GM12878 (cell line): ENCODE measurements at regions not wholly inside any gene's neighbourhood (a gene's known extent, or its start where the extent isn't known, plus 50 kb on each side); places are given as distances from the start of the nearest gene placed in this dataset.

Experiments used
- ATAC-seq: fragments of 200-7000 bp; cut with Tn5 transposase; 3 replicates; pipeline ENCODE4 v1.9.1; 2020; ENCODE audit warnings: mild to moderate bottlenecking, moderate library complexity
- BruUV-seq: library from RNA; stranded (reverse); fragments of 400-500 nt; replicated peaks from 2 replicates; lab custom pipeline; 2021; lab: Mats Ljungman, UMichigan
- CTCF ChIA-PET: fragments of 300-600 bp; sonication (Branson Sonifier 250); formaldehyde crosslinking; extraction: SDS; loops from one replicate; lab custom pipeline; 2021; ENCODE audit warnings: inconsistent platforms; lab: Yijun Ruan, JAX
- POLR2A ChIA-PET: fragments of 350-600 bp; formaldehyde crosslinking; extraction: SDS; loops from one replicate; lab custom pipeline; 2021; ENCODE audit warnings: inconsistent platforms; lab: Charles Lee
- RAD21 ChIA-PET: fragments of 300-600 bp; sonication (Branson Sonifier 250); formaldehyde crosslinking; loops from one replicate; lab custom pipeline; 2023; ENCODE audit warnings: antibody characterized with exemption; ENCODE audit not compliant: unreplicated experiment; lab: Charles Lee
- SMC1A ChIA-PET: fragments of 300-600 bp; sonication (Branson Sonifier 250); formaldehyde crosslinking; loops from one replicate; lab custom pipeline; 2023; ENCODE audit not compliant: unreplicated experiment, uncharacterized antibody; lab: Charles Lee
- DNase-seq: peaks from one replicate; pipeline ENCODE4 v3.0.0-alpha.2; 2011; ENCODE audit warnings: low read depth, low spot score
- FAIRE-seq: peaks from 3 replicates; lab custom pipeline; 2011; peaks lifted over from hg19 to GRCh38; lab: Jason Lieb, UNC
- H2AFZ ChIP-seq: 2 replicates; pipeline ENCODE4 v1.6.0; 2011; ENCODE audit warnings: low read depth, low read length, control low read depth; ENCODE audit not compliant: control insufficient read depth
- H3K27ac ChIP-seq: 2 replicates; pipeline ENCODE4 v1.5.1; 2011; ENCODE audit warnings: control low read depth; ENCODE audit not compliant: control insufficient read depth, insufficient read depth
- H3K27me3 ChIP-seq, 2 experiments: replicated peaks in 1 of 2; 2 replicates each; pipeline versions ENCODE4 v1.6.0 to v1.6.1; 2011; ENCODE audit warnings: low read length in 1 of 2; ENCODE audit not compliant: control insufficient read depth in 2 of 2, insufficient read depth in 2 of 2
- H3K36me3 ChIP-seq, 2 experiments: 2 replicates each; pipeline ENCODE4 v1.5.1; 2011; ENCODE audit warnings: low read length in 1 of 2; ENCODE audit not compliant: control insufficient read depth in 2 of 2, insufficient read depth in 2 of 2
- H3K4me1 ChIP-seq: 2 replicates; pipeline ENCODE4 v1.6.1; 2011; ENCODE audit warnings: mild to moderate bottlenecking, low read length, moderate library complexity, mixed read lengths; ENCODE audit not compliant: control insufficient read depth, insufficient read depth
- H3K4me2 ChIP-seq: 2 replicates; pipeline ENCODE4 v1.6.0; 2011; ENCODE audit warnings: control low read depth; ENCODE audit not compliant: control insufficient read depth, insufficient read depth
- H3K4me3 ChIP-seq: fragments of 200-600 bp; sonication (generic); 2 replicates; pipeline ENCODE4 v1.5.1; 2016
- H3K79me2 ChIP-seq: 2 replicates; pipeline ENCODE4 v1.6.0; 2011; ENCODE audit warnings: low read length; ENCODE audit not compliant: control insufficient read depth, insufficient read depth
- H3K9ac ChIP-seq: 2 replicates; pipeline ENCODE4 v1.8.0; 2011; ENCODE audit warnings: low read length, control low read depth, mixed read lengths; ENCODE audit not compliant: control insufficient read depth, insufficient read depth
- H3K9me3 ChIP-seq: replicated peaks from 3 replicates; pipeline ENCODE4 v1.5.1; 2011; ENCODE audit warnings: mild to moderate bottlenecking, low read length; ENCODE audit not compliant: control insufficient read depth, insufficient read depth
- H4K20me1 ChIP-seq: 2 replicates; pipeline ENCODE4 v1.6.0; 2011; ENCODE audit not compliant: control insufficient read depth, insufficient read depth
- ATF2 ChIP-seq: IDR thresholded peaks from 2 replicates; pipeline ENCODE4 v1.6.1; 2012; ENCODE audit warnings: low read length, inconsistent platforms
- CREB1 ChIP-seq: IDR thresholded peaks from 2 replicates; pipeline ENCODE4 v1.6.1; 2012; ENCODE audit warnings: low read depth, mild to moderate bottlenecking, inconsistent platforms
- CTCF ChIP-seq, 3 experiments: IDR thresholded peaks in 2 of 3; conservative IDR thresholded peaks in 1 of 3; 2 replicates each; pipeline ENCODE4 v1.5.1; 2011; ENCODE audit warnings: low read depth in 3 of 3, low read length in 3 of 3, mild to moderate bottlenecking in 3 of 3, control low read depth in 2 of 3, moderate library complexity in 2 of 3, inconsistent platforms in 1 of 3, mixed read lengths in 1 of 3; ENCODE audit not compliant: control insufficient read depth in 2 of 3, insufficient read depth in 1 of 3; ENCODE audit errors: extremely low read depth in 1 of 3
- DPF2 ChIP-seq: fragments of 450-650 bp; IDR thresholded peaks from 2 replicates; pipeline ENCODE4 v1.6.1; 2017; ENCODE audit warnings: mild to moderate bottlenecking
- E2F8 ChIP-seq: fragments of 450-650 bp; IDR thresholded peaks from 2 replicates; pipeline ENCODE4 v1.6.1; 2018; ENCODE audit warnings: mild to moderate bottlenecking, low read depth, moderate library complexity; ENCODE audit not compliant: partially characterized antibody
- IKZF1 ChIP-seq: fragments of 450-650 bp; conservative IDR thresholded peaks from 2 replicates; pipeline ENCODE4 v1.6.1; 2017; ENCODE audit warnings: antibody characterized with exemption, mild to moderate bottlenecking
- JUNB ChIP-seq: IDR thresholded peaks from 2 replicates; pipeline ENCODE4 v1.6.1; 2016; ENCODE audit warnings: antibody characterized with exemption, mild to moderate bottlenecking
- MTA3 ChIP-seq: IDR thresholded peaks from 2 replicates; pipeline ENCODE4 v1.6.1; 2012; ENCODE audit warnings: low read length, inconsistent platforms, borderline replicate concordance
- TBL1XR1 ChIP-seq: IDR thresholded peaks from 2 replicates; pipeline ENCODE4 v1.6.1; 2012; ENCODE audit warnings: low read depth, low read length, improper control_type of control experiment
- YY1 ChIP-seq: IDR thresholded peaks from 2 replicates; pipeline ENCODE4 v1.6.1; 2011; ENCODE audit warnings: low read depth, mild to moderate bottlenecking, low read length
- ZBED1 ChIP-seq: IDR thresholded peaks from 2 replicates; pipeline ENCODE4 v1.6.1; 2016; ENCODE audit warnings: borderline replicate concordance
- ZNF24 ChIP-seq: fragments of 450-650 bp; IDR thresholded peaks from 2 replicates; pipeline ENCODE4 v1.6.1; 2017; ENCODE audit warnings: antibody characterized with exemption, mild to moderate bottlenecking
- WGBS: methylation state at CpG from one replicate; pipeline ENCODE4 v1.1.6; 2016; ENCODE audit warnings: low lambda C conversion rate; ENCODE audit not compliant: insufficient replicate concordance, insufficient coverage; ENCODE audit errors: missing lambda C conversion rate; 5-methylcytosine and 5-hydroxymethylcytosine counted together
- in situ Hi-C: fragments of 300-500 bp; cut with MboI; formaldehyde crosslinking; loops from 9 replicates; pipeline ENCODE4 v1.14.3; 2018; ENCODE audit warnings: mixed read lengths
- intact Hi-C: fragments of 100-400 bp; cut with micrococcal nuclease; formaldehyde crosslinking; loops from one replicate; pipeline ENCODE4 v1.14.2; 2022; ENCODE audit not compliant: unreplicated experiment

GRCh38 chr14:44414646-44415045 lies 92.4 kb downstream of the FSCB start:
- no peak for ATAC-seq
- no peaks in the 10 kb centered on the region for H3K4me1 ChIP-seq
- no peak for FAIRE-seq
- no peak overlapping the region for H3K4me3 ChIP-seq
- WGBS = 0% methylated on average over 1 of the region's 1 CpG
- intact Hi-C loops = no loop called here
- no peaks in the 10 kb centered on the region for H3K27me3 ChIP-seq
- ChIA-PET RAD21 (no interaction called here), POLR2A (no interaction called here), SMC1A (no interaction called here), CTCF (no interaction called here)
- H4K20me1 ChIP-seq = no peaks in the 10 kb centered on the region
- no peaks in the 10 kb centered on the region for H3K9me3 ChIP-seq
- TF ChIP-seq E2F8 = no peak
- no peak for TF ChIP-seq CREB1
- TF ChIP-seq ZBED1 = no peak
- TF ChIP-seq TBL1XR1 = no peak
- no peaks in the 10 kb centered on the region for H3K79me2 ChIP-seq
- no peak overlapping the region for H3K4me2 ChIP-seq
- H3K27ac ChIP-seq = no peak overlapping the region
- DNase-seq = no peak
- no peak overlapping the region for H2AFZ ChIP-seq
- H3K9ac ChIP-seq = no peak overlapping the region
- no peaks in the 10 kb centered on the region for H3K36me3 ChIP-seq
- BruUV-seq = no TSS peak
- in situ Hi-C loops = no loop called here

- ATAC-seq (no peak), DNase-seq (no peak), FAIRE-seq (no peak)
- Histone ChIP-seq H3K27me3 (no peaks in the 10 kb centered on the region), H2AFZ (no peak overlapping the region), H4K20me1 (no peaks in the 10 kb centered on the region), H3K4me3 (no peak overlapping the region), H3K36me3 (no peaks in the 10 kb centered on the region), H3K4me1 (no peaks in the 10 kb centered on the region), H3K27ac (no peak overlapping the region), H3K4me2 (no peak overlapping the region), H3K9me3 (no peaks in the 10 kb centered on the region), H3K9ac (no peak overlapping the region), H3K79me2 (no peaks in the 10 kb centered on the region)
- BruUV-seq = no TSS peak
- SMC1A ChIA-PET = no interaction called here
- intact Hi-C loops (no loop called here), in situ Hi-C loops (no loop called here)
- RAD21 ChIA-PET = no interaction called here
- CTCF ChIA-PET = no interaction called here
- 6% methylated on average over 1 of the region's 1 CpG for WGBS
- POLR2A ChIA-PET = no interaction called here
- no peak for TF ChIP-seq ATF2
- TF ChIP-seq IKZF1 = no peak
- TF ChIP-seq JUNB = no peak
- no peak for TF ChIP-seq ZNF24
- no peak for TF ChIP-seq CTCF (IDR thresholded peaks at IDR 0.05 in 2 of 3, conservative IDR thresholded peaks at IDR 0.05 in 1 of 3; ENCODE audit: control insufficient read depth in 2 of 3, extremely low read depth in 1 of 3, insufficient read depth in 1 of 3, low read depth in 3 of 3, low read length in 3 of 3)
- TF ChIP-seq YY1 = no peak
- TF ChIP-seq DPF2 = no peak
- TF ChIP-seq MTA3 = no peak
These were observed 94.1 kb downstream of the FSCB start for GRCh38 chr14:44412858-44413569.
